GM21423 (cell line): ENCODE measurements at regions not wholly inside any gene's neighbourhood (a gene's known extent, or its start where the extent isn't known, plus 50 kb on each side); places are given as distances from the start of the nearest gene placed in this dataset.
"Not testable (repeated sequence)": the region's sequence is repeated elsewhere in the genome, so short reads cannot be mapped to it uniquely, and the experiment has no call there.

ENCODE experiments used
- ATAC-seq: cut with Tn5 transposase; IDR thresholded peaks from one replicate; pipeline ENCODE4 v1.9.1; 2021; ENCODE audit warnings: mild to moderate bottlenecking, moderate library complexity; ENCODE audit not compliant: unreplicated experiment

DNA sequence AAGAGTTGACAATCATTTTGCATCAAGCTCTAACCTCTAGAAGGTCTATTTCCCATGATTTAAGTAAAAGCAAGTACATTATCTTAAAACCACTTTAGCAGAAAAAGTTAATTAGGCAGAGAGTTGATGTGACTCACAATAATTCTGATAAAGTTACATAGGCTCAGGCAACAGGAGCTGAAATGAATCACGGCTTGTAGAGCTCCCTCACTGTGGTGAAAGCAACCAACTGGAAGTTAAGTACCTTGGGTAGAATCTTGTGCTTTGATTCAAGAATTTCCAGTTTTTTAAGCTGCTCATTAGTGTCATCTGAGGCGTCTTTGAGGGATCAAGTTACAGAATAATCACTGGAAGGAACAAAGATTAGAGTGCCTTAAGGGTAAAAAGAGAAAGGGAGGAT, 68.9 kb upstream of the NFE2L3 start:
- no peak for ATAC-seq

DNA sequence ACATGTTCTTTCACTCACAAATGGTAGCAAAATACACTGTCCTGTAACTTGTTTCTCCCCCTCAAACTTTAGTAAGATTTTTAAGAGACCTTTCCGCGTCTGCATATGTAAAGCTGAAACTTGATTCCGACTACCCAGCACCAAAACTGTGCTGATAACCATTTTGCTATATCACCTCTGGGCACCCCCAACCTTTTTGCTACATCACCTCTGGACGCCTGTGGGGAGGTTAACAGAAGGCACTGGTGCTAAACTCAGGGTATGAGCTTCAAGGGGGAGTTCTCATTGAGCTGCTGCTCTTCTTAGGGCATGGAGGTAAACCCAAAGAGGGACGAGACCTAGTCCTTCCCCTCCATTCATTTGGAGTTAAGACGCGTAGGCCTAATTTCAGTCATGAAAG, 67.6 kb upstream of the NFE2L3 start:
- ATAC-seq: no peak

DNA sequence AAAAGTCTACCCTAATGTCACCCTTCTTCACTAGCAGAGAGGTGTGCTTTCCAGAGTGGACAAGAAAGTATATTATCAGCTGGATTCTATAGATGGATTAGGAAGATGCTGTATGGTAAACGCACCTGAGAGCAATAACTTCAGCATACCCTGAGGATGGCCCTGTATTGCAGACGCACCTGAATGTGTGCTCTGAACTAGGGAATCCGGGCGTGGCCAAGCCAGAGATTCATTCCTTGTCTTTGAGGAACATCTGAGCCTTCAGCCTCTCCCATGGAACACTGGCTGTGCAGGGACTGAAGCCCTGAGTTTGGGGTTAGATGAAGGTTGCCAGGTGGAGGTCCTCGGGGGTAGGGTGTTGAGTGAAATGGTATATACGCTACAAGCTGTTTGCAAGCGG, 66.2 kb upstream of the NFE2L3 start:
- no peak for ATAC-seq

DNA sequence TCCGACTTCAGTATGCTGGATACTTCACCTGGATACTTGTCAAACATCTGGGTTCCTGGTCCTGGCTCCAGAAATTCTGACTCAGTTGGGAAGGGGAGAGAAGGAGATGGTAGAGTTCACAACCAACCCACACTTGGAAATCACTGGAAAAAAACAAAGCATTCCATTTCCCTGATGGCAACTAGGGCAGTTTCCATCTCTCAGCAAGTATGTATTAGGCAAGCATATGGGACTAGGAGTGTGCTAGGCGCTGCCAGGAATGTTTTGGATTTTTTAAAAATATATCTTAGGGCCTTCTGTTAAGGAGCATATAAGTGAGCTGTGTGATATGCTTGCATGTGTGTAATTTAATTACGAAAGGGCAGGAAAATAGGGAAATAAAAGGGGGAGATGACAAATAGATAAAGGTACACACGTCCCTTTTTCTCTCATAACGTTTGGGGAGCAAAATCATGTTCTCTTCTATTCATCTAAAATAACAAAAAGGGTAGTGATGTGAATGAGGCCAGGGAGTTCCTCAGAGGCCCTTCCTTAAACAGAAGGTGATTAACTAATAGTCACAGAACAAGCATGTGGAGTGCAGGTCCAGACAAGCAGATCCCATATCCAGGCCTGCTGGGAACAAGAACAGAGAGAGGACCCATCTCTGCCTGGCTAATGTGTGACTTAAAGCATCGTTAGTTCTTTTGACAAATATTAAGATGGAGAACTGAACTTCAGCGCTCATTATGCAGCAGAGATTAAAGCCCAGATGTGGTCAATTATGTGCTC, 64.5 kb upstream of the NFE2L3 start:
- no peak for ATAC-seq

DNA sequence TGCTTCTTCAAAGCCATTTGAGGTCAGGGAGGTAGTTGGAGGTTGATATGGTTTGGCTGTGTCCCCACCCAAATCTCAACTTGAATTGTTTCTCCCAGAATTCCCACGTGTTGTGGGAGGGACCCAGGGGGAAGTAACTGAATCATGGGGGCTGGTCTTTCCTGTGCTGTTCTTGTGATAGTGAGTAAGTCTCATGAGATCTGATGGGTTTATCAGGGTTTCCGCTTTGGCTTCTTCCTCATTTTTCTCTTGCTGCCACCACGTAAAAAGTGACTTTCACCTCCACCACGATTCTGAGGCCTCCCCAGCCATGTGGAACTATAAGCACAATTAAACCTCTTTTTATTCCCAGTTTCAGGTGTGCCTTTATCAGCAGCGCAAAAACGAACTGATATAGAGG, 62.5 kb upstream of the NFE2L3 start:
- not testable (repeated sequence) for ATAC-seq

DNA sequence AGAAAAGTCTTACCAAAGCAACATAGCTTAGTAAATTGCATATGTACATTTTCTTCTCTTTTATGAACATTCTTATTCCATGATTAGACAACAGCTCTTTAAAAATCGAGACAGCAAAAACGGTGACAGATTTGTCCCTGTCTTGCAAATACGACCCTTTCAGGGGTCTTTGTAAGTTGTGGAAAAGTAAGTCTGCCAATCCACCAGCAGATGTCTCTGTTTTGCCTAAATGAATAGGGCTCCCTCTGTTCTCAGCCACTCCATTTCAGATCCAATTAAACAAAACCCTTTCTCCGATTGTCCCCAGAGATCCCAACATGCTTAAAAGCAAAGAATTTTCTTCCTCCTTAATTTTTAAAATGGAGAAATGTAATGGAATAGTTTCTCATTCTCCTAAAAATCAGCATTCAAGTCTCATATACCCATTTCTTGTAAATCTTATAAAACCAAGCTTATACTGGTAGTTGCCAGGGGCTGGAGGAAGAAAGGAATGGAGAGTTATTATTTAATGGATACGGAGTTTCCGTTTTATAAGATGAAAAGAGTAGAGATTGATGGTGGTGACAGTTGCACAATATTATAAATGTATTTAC, 61.0 kb upstream of the NFE2L3 start:
- no peak for ATAC-seq

DNA sequence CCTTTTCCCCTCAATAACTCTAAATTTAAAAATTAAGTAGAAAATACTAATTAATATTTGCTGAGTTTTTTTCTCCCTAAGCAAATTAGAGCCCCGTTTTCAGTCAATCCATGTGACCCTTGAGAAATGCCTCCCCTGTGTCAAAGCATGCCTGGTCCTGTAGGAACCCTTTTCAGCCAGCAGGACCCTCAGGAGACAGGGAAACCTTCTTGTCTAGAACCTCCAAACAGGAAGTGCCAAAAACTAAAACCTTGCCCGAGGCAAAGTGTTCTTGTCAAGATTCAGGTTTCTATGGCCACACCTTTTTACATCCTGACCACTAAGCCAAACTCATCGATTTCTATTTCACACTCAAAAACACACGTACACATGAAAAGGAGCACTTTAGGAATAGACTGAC, 60.1 kb upstream of the NFE2L3 start:
- ATAC-seq: no peak

DNA sequence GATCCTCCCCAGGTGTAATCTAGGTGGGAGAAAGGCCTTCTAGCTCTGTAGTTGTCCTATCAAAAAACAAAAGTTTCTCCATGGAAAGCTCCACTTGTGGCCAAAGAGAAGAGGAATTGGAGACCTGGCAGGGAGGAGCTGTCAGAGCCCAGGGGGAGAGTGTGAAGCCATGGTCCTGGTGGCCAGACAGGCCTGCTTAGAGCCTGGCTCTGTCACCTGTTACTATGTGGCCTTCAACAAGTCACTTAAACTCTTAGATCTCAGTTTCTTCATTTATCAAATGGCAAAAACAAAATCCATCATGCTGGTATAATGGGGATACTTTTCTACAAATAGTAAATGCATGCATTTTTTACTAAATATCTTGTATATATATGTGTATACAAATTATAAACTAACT, 59.0 kb upstream of the NFE2L3 start:
- no peak for ATAC-seq

DNA sequence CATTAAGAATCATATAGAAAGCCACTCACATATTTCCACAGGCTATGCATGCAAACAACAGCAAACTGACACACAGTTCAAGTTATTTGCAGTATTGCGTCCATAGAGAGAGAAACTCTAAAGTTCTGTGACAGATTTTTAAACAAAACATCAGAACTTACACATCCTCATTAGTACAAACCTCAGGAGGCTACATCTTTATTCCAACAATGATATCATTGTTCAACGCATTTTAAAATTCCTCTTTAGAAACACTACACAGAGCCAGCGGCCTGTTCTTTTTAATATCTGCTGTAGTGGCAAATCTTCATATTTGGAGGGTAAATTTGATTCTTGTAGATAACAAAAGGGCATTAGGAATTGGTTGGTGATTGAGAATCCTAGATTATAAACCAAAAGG, 55.9 kb upstream of the NFE2L3 start:
- no peak for ATAC-seq

DNA sequence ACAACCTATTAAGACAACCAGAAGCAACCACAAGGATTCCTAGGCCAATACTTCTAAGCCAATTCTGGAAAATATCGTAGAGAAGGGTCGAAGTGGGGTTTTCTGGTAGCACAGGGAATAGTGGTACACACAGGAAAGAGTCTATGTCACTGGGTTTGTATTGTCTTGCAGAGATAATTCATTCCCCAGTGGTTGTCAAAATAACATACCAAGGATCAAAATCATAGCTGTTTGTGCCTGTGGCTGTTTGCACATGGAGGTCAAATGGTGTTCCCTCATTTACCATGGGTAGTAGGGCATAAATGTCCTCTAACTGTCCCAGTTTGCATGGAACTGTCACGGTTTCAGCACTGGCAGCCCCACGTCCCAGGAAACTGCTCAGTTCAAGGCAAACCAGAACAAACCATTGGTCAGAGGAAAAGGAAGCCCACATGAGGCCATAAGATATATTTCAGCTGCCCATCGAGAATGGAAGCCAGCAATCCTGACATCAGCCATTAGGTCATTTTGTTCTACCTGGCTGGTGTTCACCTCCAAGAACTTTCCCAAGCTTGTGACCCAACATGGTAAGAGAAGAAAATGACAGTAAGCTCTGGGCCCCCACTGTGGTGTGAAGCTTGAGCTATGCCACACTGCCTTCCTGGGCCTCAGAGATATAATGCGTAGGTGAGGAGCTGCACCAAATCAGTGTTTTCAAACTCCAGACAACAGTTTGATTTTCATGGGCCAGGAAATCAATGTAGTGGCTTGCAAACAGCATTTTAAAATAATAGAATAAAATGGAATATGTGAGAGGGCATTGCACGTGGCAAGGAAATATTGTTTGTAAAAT, 53.9 kb upstream of the NFE2L3 start:
- ATAC-seq: no peak

DNA sequence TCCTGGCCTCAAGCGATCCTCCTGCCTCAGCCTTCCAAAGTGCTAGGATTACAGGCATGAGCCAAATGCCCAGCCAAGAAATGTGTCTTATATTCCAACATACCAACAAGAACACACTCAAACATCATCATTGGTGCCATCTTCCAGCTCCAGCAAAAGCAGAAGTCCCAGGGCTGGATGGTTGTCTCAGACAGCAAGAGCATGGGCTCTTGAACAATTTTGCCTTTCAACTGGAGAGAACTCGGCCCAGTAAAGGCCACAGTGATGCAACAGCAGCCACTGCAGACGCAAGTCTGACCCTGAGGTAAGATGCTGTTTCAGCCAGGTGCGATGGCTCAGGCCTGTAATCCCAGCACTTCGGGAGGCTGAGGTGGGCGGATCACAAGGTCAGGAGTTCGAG, 52.8 kb upstream of the NFE2L3 start:
- ATAC-seq: no peak

DNA sequence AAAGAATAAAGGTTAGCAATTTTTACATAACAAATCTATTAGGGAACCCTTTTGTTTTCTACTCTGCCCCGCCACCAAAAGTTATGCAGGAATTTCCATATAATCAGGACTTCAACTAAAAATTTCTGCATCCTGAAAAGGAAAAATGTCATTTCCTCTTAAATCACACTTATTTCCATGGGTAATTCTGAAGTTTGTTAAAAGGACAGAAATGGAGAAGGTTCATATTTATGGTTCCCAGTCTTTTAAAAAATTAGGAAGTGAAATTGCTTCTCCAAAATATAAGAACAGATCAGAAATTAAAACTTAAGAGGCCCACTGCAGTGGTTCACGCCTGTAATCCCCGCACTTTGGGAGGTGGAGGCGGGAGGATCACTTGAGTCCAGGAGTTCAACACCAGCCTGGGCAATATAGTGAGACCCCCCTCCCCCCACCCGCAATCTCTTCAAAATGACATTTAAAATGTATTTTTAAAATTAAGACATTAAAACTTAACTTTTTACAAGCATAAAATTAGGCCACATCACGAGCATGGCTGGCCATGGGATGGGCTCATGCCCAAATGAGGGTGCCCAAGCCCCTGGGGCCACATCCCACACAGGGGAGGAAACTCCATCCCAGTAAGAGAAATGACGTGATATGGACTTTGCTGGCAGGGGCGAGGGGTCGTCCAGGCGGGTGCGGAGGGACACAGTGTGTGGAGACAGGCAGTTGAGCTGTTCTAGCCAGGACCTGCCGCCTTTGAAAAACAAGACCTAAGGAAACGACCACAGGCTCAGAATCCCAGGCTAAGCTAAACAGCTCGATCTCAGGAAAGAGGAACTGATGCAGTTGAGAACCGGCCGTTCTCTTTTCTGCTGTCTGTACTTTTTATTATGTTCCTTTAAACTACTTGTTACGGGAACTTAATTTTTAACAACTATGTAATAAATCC, 51.3 kb upstream of the NFE2L3 start:
- no peak for ATAC-seq

DNA sequence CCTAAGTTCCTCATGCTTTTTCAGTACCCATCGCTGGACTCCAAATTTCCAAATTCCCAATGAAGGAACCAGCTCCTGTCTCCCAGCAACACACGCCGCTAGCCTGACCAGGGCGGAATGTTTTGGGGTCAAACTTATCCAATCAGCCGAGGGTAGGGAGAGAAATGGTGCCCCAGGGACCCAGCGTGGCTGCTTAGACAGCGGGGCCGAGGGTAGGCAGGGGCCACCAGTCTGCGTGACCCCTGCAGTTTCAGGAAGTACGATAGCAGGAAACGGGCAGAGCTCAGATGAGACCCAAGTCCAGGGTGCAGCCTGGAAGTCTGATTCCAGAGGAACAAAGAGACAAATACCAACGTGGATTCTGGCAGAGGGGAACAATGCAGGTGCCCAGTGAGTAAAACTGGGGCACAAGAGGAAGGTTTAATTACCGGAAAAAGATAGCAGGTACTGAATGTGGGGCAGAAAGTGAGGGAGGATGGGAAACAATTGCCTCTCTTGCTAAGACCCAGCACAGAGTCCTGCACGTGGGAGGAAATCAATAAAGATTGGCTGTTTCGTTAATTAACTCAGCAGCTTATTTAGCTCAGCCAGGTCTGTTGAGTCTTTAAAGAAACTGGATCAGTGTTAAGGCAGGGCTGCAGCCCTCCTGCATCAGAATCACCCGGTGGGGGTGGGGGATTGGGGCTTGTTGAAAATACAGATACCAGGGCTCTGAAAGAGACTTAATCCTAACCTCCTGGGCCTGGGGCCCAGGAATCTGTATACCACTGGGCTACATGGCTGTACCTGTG, 50.4 kb upstream of the NFE2L3 start:
- ATAC-seq: no peak

DNA sequence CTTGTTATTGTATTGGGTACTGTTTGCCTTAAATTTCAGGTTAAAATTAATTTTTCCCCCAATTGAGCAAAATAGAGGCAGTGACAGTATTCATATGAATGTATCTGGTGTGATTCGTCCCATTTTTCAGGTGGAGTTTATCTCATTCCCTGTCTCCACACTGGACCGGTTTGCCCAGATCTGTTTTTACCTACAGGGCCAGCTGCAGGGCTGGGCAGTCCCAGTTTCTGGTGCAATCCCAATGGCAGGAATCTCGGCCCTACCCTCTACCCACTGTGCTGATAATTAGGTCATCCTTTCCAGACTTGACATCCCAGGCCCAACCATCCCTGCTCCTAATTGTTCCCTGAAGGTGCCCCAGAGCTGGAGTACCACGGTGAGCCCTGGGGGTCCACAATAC, 49.8 kb upstream of the NFE2L3 start:
- ATAC-seq: no peak
